HepG2 (cell line): ENCODE measurements at regions not wholly inside any gene's neighbourhood (a gene's known extent, or its start where the extent isn't known, plus 50 kb on each side); places are given as distances from the start of the nearest gene placed in this dataset.

Source experiments
- EEA1 ChIP-seq: sonication (generic); formaldehyde crosslinking; IDR thresholded peaks from 2 replicates; pipeline ENCODE4 v1.5.1; 2020; ENCODE audit warnings: mild to moderate bottlenecking, missing genetic modification reagents, borderline replicate concordance
- EZH2 ChIP-seq: conservative IDR thresholded peaks from 2 replicates; pipeline ENCODE4 v1.6.1; 2012; ENCODE audit warnings: mild to moderate bottlenecking, low read depth, low read length, moderate library complexity
- HOXA5 ChIP-seq: sonication (generic); formaldehyde crosslinking; IDR thresholded peaks from 2 replicates; pipeline ENCODE4 v1.4.0; 2020; ENCODE audit warnings: missing genetic modification reagents
- POLR2AphosphoS5 ChIP-seq: IDR thresholded peaks from 2 replicates; pipeline ENCODE4 v1.6.1; 2012; ENCODE audit warnings: low read depth, low read length
- SIN3A ChIP-seq: IDR thresholded peaks from 2 replicates; pipeline ENCODE4 v1.6.1; 2011; ENCODE audit warnings: low read depth, mild to moderate bottlenecking, control low read depth, low read length, borderline replicate concordance
- U2AF1 ChIP-seq: fragments of 200-400 bp; formaldehyde crosslinking; optimal IDR thresholded peaks from 2 replicates; pipeline ENCODE3; 2017; ENCODE audit warnings: mild to moderate bottlenecking, low read depth, low read length
- ZNF616 ChIP-seq: sonication (generic); formaldehyde crosslinking; IDR thresholded peaks from 2 replicates; pipeline ENCODE4 v1.5.0; 2020; ENCODE audit warnings: low read depth, mild to moderate bottlenecking, missing genetic modification reagents

DNA sequence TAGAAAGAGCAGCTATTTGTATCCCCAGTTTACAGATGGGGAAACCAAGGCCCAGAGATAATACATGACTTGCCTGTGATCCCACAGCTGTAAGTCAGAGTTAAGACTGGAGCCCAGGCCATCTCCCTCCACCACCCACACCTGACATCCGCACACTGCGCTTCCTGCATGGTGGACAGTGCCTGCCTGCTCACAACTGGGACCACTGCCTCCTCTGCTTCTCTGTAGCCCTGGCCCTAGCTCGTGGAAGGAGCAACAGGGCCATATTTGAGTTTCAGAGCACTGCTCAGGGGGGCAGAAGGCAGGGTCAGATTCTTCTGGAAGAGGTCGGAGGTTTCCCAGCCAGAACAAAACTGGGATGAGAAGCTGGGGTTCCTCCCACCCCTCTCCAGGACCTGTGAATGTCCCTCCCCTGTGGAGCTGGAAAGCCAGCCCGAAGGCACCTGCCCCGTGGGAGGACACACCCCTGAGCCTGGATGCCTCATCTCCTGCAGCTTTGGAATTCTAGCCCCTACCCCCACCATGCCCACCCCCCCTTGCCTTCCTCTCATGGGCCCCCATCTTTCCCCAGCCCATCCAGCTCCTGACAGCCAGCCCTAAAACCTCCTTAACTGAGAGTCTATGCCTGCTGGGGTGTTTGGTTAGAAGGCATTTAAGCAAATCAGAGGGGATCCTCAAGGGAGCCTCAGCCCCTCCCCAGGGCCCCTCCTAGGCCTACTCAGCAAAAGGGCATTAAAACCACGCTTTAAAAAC lies 100.1 kb downstream of the TPRA1 start:
- no peak for TF ChIP-seq EZH2
- TF ChIP-seq SIN3A: no peak
- TF ChIP-seq POLR2AphosphoS5: no peak
- TF ChIP-seq U2AF1: no peak
- no peak for TF ChIP-seq ZNF616 (CRISPR knock-in tag)
- no peak for TF ChIP-seq EEA1 (CRISPR knock-in tag)
- TF ChIP-seq HOXA5: no peak
